Caco-2 (cell line): ENCODE measurements at regions not wholly inside any gene's neighbourhood (a gene's known extent, or its start where the extent isn't known, plus 50 kb on each side); places are given as distances from the start of the nearest gene placed in this dataset.

Experiments used
- BruUV-seq: library from RNA; stranded (reverse); fragments of 400-500 nt; replicated peaks from 2 replicates; lab custom pipeline; 2021; lab: Mats Ljungman, UMichigan
- CTCF ChIA-PET: fragments of 300-600 bp; sonication (Branson Sonifier 250); formaldehyde crosslinking; loops from one replicate; lab custom pipeline; 2022; ENCODE audit warnings: antibody characterized with exemption; lab: Charles Lee
- POLR2A ChIA-PET: fragments of 300-600 bp; sonication (Branson Sonifier 250); formaldehyde crosslinking; loops from one replicate; lab custom pipeline; 2022; ENCODE audit warnings: antibody characterized with exemption; lab: Charles Lee
- DNase-seq, 2 experiments: peaks; one replicate each; pipeline versions ENCODE4 v3.0.0 to v3.0.0-alpha.2; 2020 to 2022
- H3K27me3 ChIP-seq: replicated peaks from 2 replicates; pipeline ENCODE4 v1.6.0; 2011; ENCODE audit warnings: low read length; ENCODE audit not compliant: control insufficient read depth, insufficient read depth
- H3K36me3 ChIP-seq: 2 replicates; pipeline ENCODE4 v1.5.1; 2011; ENCODE audit warnings: low read length; ENCODE audit not compliant: control insufficient read depth, insufficient read depth
- H3K4me1 ChIP-seq: fragments of 250-450 bp; sonication (Bioruptor Pico); 2 replicates; pipeline ENCODE4 v1.5.1; 2020; ENCODE audit warnings: mild to moderate bottlenecking
- H3K4me3 ChIP-seq: 2 replicates; pipeline ENCODE4 v1.5.1; 2011; ENCODE audit warnings: low read depth, mild to moderate bottlenecking, control low read depth, low read length
- H3K9me3 ChIP-seq: fragments of 250-450 bp; sonication (Bioruptor Pico); 2 replicates; pipeline ENCODE4 v1.5.1; 2020; ENCODE audit warnings: mild to moderate bottlenecking, moderate library complexity
- H3K27ac Mint-ChIP-seq: one replicate; pipeline ENCODE4 v1.8.0; 2022; ENCODE audit warnings: mixed read lengths; ENCODE audit not compliant: unreplicated experiment
- H3K27me3 Mint-ChIP-seq: one replicate; pipeline ENCODE4 v1.8.0; 2022; ENCODE audit warnings: mixed read lengths; ENCODE audit not compliant: insufficient read depth, unreplicated experiment
- H3K36me3 Mint-ChIP-seq: one replicate; pipeline ENCODE4 v1.8.0; 2022; ENCODE audit warnings: mild to moderate bottlenecking, mixed read lengths; ENCODE audit not compliant: insufficient read depth, unreplicated experiment
- H3K4me1 Mint-ChIP-seq: one replicate; pipeline ENCODE4 v1.8.0; 2022; ENCODE audit warnings: low read depth, mixed read lengths; ENCODE audit not compliant: unreplicated experiment
- H3K4me3 Mint-ChIP-seq: one replicate; pipeline ENCODE4 v1.8.0; 2022; ENCODE audit warnings: mild to moderate bottlenecking, moderate library complexity, mixed read lengths; ENCODE audit not compliant: unreplicated experiment
- H3K9me3 Mint-ChIP-seq: one replicate; pipeline ENCODE4 v1.8.0; 2022; ENCODE audit warnings: mixed read lengths; ENCODE audit not compliant: unreplicated experiment
- CTCF ChIP-seq, 2 experiments: fragments of 200-600 bp in 1 of 2; IDR thresholded peaks; 1 replicate in 1 of 2; 2 replicates in 1 of 2; pipeline versions ENCODE4 v1.5.1 to v1.8.0; 2011 to 2022; ENCODE audit warnings: antibody characterized with exemption in 1 of 2, control low read depth in 1 of 2, inconsistent platforms in 1 of 2, low read depth in 1 of 2, low read length in 1 of 2, mild to moderate bottlenecking in 1 of 2, moderate library complexity in 1 of 2; ENCODE audit not compliant: insufficient read depth in 1 of 2, severe bottlenecking in 1 of 2, unreplicated experiment in 1 of 2
- intact Hi-C: fragments of 100-400 bp; cut with micrococcal nuclease; formaldehyde crosslinking; loops from one replicate; pipeline ENCODE4 v1.10.0; 2022; ENCODE audit not compliant: unreplicated experiment

GRCh38 chr3:113153499-113154107 is 57.8 kb upstream of the BOC start:
- no peak for DNase-seq
- Histone ChIP-seq H3K36me3 (no peaks in the 10 kb centered on the region), H3K9me3 (no peaks in the 10 kb centered on the region), H3K4me3 (no peak overlapping the region), H3K27me3 (no peaks in the 10 kb centered on the region), H3K4me1 (no peaks in the 10 kb centered on the region)
- intact Hi-C loops, result no loop called here
- POLR2A ChIA-PET, result no interaction called here
- H3K4me3 Mint-ChIP-seq, result no peak overlapping the region
- TF ChIP-seq CTCF (IDR thresholded peaks at IDR 0.05; ENCODE audit: insufficient read depth in 1 of 2, low read depth in 1 of 2, low read length in 1 of 2, severe bottlenecking in 1 of 2, unreplicated experiment in 1 of 2), result no peak
- no peak overlapping the region for H3K27ac Mint-ChIP-seq
- no peaks in the 10 kb centered on the region for H3K27me3 Mint-ChIP-seq
- CTCF ChIA-PET, result no interaction called here
- H3K9me3 Mint-ChIP-seq, result no peaks in the 10 kb centered on the region
- H3K36me3 Mint-ChIP-seq, result no peaks in the 10 kb centered on the region
- H3K4me1 Mint-ChIP-seq, result no peaks in the 10 kb centered on the region
- no TSS peak for BruUV-seq

GRCh38 chr3:113156816-113157333 is 54.5 kb upstream of the BOC start:
- peaks cover 7% of the 10 kb centered on the region for H3K4me1 Mint-ChIP-seq
- H3K4me3 Mint-ChIP-seq, result no peak overlapping the region
- BruUV-seq, result no TSS peak
- Histone ChIP-seq H3K9me3 (no peaks in the 10 kb centered on the region), H3K4me3 (no peak overlapping the region), H3K27me3 (no peaks in the 10 kb centered on the region), H3K36me3 (no peaks in the 10 kb centered on the region), H3K4me1 (no peaks in the 10 kb centered on the region)
- H3K27me3 Mint-ChIP-seq, result peaks cover 5% of the 10 kb centered on the region
- intact Hi-C loops, result no loop called here
- no peaks in the 10 kb centered on the region for H3K36me3 Mint-ChIP-seq
- no peak for DNase-seq
- no peak overlapping the region for H3K27ac Mint-ChIP-seq
- no peak for TF ChIP-seq CTCF (IDR thresholded peaks at IDR 0.05; ENCODE audit: insufficient read depth in 1 of 2, low read depth in 1 of 2, low read length in 1 of 2, severe bottlenecking in 1 of 2, unreplicated experiment in 1 of 2)
- CTCF ChIA-PET, result no interaction called here
- POLR2A ChIA-PET, result no interaction called here
- no peaks in the 10 kb centered on the region for H3K9me3 Mint-ChIP-seq

- Mint-ChIP-seq H3K9me3 (no peaks in the 10 kb centered on the region), H3K27me3 (peaks cover 8% of the 10 kb centered on the region), H3K36me3 (no peaks in the 10 kb centered on the region), H3K4me3 (no peak overlapping the region), H3K4me1 (peaks cover 7% of the 10 kb centered on the region), H3K27ac (no peak overlapping the region)
- H3K36me3 ChIP-seq, result no peaks in the 10 kb centered on the region
- no peak for DNase-seq
- no peaks in the 10 kb centered on the region for H3K27me3 ChIP-seq
- intact Hi-C loops, result no loop called here
- no peak for TF ChIP-seq CTCF (IDR thresholded peaks at IDR 0.05; ENCODE audit: insufficient read depth in 1 of 2, low read depth in 1 of 2, low read length in 1 of 2, severe bottlenecking in 1 of 2, unreplicated experiment in 1 of 2)
- CTCF ChIA-PET, result no interaction called here
- no TSS peak for BruUV-seq
- H3K4me3 ChIP-seq, result no peak overlapping the region
- H3K9me3 ChIP-seq, result no peaks in the 10 kb centered on the region
- POLR2A ChIA-PET, result no interaction called here
- no peaks in the 10 kb centered on the region for H3K4me1 ChIP-seq
These were observed 53.8 kb upstream of the BOC start for GRCh38 chr3:113157408-113158030.
